SK-N-SH (cell line): ENCODE measurements at regions not wholly inside any gene's neighbourhood (a gene's known extent, or its start where the extent isn't known, plus 50 kb on each side); places are given as distances from the start of the nearest gene placed in this dataset.
"Not testable (repeated sequence)": the region's sequence is repeated elsewhere in the genome, so short reads cannot be mapped to it uniquely, and the experiment has no call there.

ENCODE experiments used
- CTCF ChIA-PET: fragments of 300-600, 350-600 bp; formaldehyde crosslinking; extraction: SDS; loops from one replicate; lab custom pipeline; 2021; lab: Yijun Ruan, JAX
- POLR2A ChIA-PET: fragments of 350-600 bp; sonication (Branson Sonifier 250); formaldehyde crosslinking; extraction: SDS; loops from one replicate; lab custom pipeline; 2020; ENCODE audit warnings: antibody characterized with exemption, inconsistent platforms; lab: Yijun Ruan, JAX
- DNase-seq: peaks from one replicate; pipeline ENCODE4 v3.0.0; 2012
- H2AFZ ChIP-seq: fragments of 200-600 bp; sonication (generic); 2 replicates; pipeline ENCODE4 v1.8.1; 2016; ENCODE audit warnings: antibody characterized with exemption, mild to moderate bottlenecking, low read depth
- H3F3A ChIP-seq: fragments of 200-600 bp; sonication (generic); replicated peaks from 2 replicates; pipeline ENCODE3; 2016; ENCODE audit warnings: antibody characterized with exemption, mild to moderate bottlenecking; ENCODE audit not compliant: insufficient read depth
- H3K27ac ChIP-seq, 2 experiments: fragments of 200-500 bp in 1 of 2; fragments of 200-600 bp in 1 of 2; sonication (Bioruptor generic) in 1 of 2; sonication (generic), shearing (Covaris generic) in 1 of 2; 2 replicates each; pipeline versions ENCODE4 v1.5.1 to v1.6.1; 2014 to 2016; ENCODE audit warnings: low read depth in 2 of 2, inconsistent platforms in 1 of 2, low read length in 1 of 2, mild to moderate bottlenecking in 1 of 2, mixed read lengths in 1 of 2
- H3K27me3 ChIP-seq: fragments of 200-600 bp; sonication (generic), shearing (Covaris generic); 2 replicates; pipeline ENCODE4 v1.6.1; 2016; ENCODE audit warnings: mixed run types; ENCODE audit not compliant: insufficient read depth
- H3K36me3 ChIP-seq, 2 experiments: fragments of 200-500 bp in 1 of 2; fragments of 200-600 bp in 1 of 2; sonication (Bioruptor generic) in 1 of 2; sonication (generic) in 1 of 2; replicated peaks in 1 of 2; 2 replicates each; pipeline versions ENCODE3 to v1.5.1; 2014 to 2016; ENCODE audit warnings: low read length in 1 of 2, mild to moderate bottlenecking in 1 of 2; ENCODE audit not compliant: insufficient read depth in 2 of 2, control insufficient read depth in 1 of 2
- H3K4me1 ChIP-seq, 2 experiments: fragments of 200-500 bp in 1 of 2; fragments of 200-600 bp in 1 of 2; sonication (Bioruptor generic) in 1 of 2; sonication (generic), shearing (Covaris generic) in 1 of 2; 2 replicates each; pipeline versions ENCODE4 v1.5.1 to v1.6.1; 2014 to 2016; ENCODE audit warnings: low read depth in 1 of 2, low read length in 1 of 2, mixed run types in 1 of 2; ENCODE audit not compliant: insufficient read depth in 2 of 2, control insufficient read depth in 1 of 2
- H3K4me2 ChIP-seq: fragments of 200-600 bp; sonication (generic), shearing (Covaris generic); 2 replicates; pipeline ENCODE4 v1.6.1; 2017; ENCODE audit warnings: mixed run types
- H3K4me3 ChIP-seq, 2 experiments: fragments of 200-500 bp in 1 of 2; fragments of 200-600 bp in 1 of 2; sonication (Bioruptor generic) in 1 of 2; sonication (generic), shearing (Covaris generic) in 1 of 2; 2 replicates each; pipeline versions ENCODE4 v1.5.1 to v1.8.1; 2014 to 2016; ENCODE audit warnings: low read depth in 2 of 2, inconsistent platforms in 1 of 2, low read length in 1 of 2, mild to moderate bottlenecking in 1 of 2, mixed read lengths in 1 of 2, moderate library complexity in 1 of 2
- H3K79me2 ChIP-seq: fragments of 200-600 bp; sonication (generic); 2 replicates; pipeline ENCODE4 v1.8.1; 2017; ENCODE audit warnings: mild to moderate bottlenecking; ENCODE audit not compliant: insufficient read depth
- H3K9ac ChIP-seq: fragments of 200-600 bp; sonication (generic); 2 replicates; pipeline ENCODE4 v1.6.1; 2017; ENCODE audit warnings: mixed run types
- H3K9me2 ChIP-seq: fragments of 200-600 bp; sonication (generic); 2 replicates; pipeline ENCODE4 v1.6.1; 2017; ENCODE audit warnings: mixed run types
- H3K9me3 ChIP-seq: fragments of 200-600 bp; sonication (generic); 2 replicates; pipeline ENCODE4 v1.6.1; 2017; ENCODE audit warnings: mixed run types, mild to moderate bottlenecking, moderate library complexity
- H4K20me1 ChIP-seq: fragments of 200-600 bp; sonication (generic); 2 replicates; pipeline ENCODE4 v1.6.1; 2017; ENCODE audit warnings: mild to moderate bottlenecking, mixed run types; ENCODE audit not compliant: insufficient read depth
- CTCF ChIP-seq: fragments of 200-600 bp; sonication (generic); IDR thresholded peaks from 2 replicates; pipeline ENCODE4 v1.6.1; 2017; ENCODE audit warnings: antibody characterized with exemption, mild to moderate bottlenecking, moderate library complexity
- SMC3 ChIP-seq: IDR thresholded peaks from 2 replicates; pipeline ENCODE4 v1.6.1; 2012; ENCODE audit warnings: low read depth, low read length, improper control_type of control experiment
- WGBS: methylation state at CpG from one replicate; pipeline ENCODE4 v1.1.6; 2017; ENCODE audit warnings: low lambda C conversion rate; 5-methylcytosine and 5-hydroxymethylcytosine counted together

- H3K27ac ChIP-seq, H3K9me2 ChIP-seq, H3K79me2 ChIP-seq, H3K9me3 ChIP-seq, DNase-seq, H3K36me3 ChIP-seq, H3K4me3 ChIP-seq, CTCF ChIA-PET, H3K9ac ChIP-seq, H3K27me3 ChIP-seq, H3K4me2 ChIP-seq, H3K4me1 ChIP-seq, H3F3A ChIP-seq, H2AFZ ChIP-seq, POLR2A ChIA-PET, H4K20me1 ChIP-seq: not testable (repeated sequence)
- WGBS = 0% methylated on average over 1 of the region's 16 CpGs
Observed at GRCh38 chr13:18665716-18666115, 515.9 kb downstream of the TUBA3C start.

GRCh38 chr13:18665124-18665523 is 516.5 kb downstream of the TUBA3C start:
- H3K9ac ChIP-seq, H2AFZ ChIP-seq, H4K20me1 ChIP-seq, CTCF ChIA-PET, H3K79me2 ChIP-seq, H3K9me2 ChIP-seq, H3K4me1 ChIP-seq, DNase-seq, H3K27me3 ChIP-seq, H3K36me3 ChIP-seq, H3K4me3 ChIP-seq, H3K27ac ChIP-seq, H3K9me3 ChIP-seq, H3K4me2 ChIP-seq, POLR2A ChIA-PET, H3F3A ChIP-seq: not testable (repeated sequence)
- WGBS = 44% methylated on average over 10 of the region's 46 CpGs

GRCh38 chr13:18663222-18663621 is 518.4 kb downstream of the TUBA3C start:
- H2AFZ ChIP-seq, CTCF ChIA-PET, H3K4me1 ChIP-seq, H3K36me3 ChIP-seq, H3K9ac ChIP-seq, H3K4me3 ChIP-seq, H3K4me2 ChIP-seq, H3K9me3 ChIP-seq, H3K9me2 ChIP-seq, H3K27me3 ChIP-seq, H3K79me2 ChIP-seq, DNase-seq, H4K20me1 ChIP-seq, H3K27ac ChIP-seq, POLR2A ChIA-PET, H3F3A ChIP-seq: not testable (repeated sequence)
- WGBS = no CpG with 5 or more reads among the region's 1 CpG
- TF ChIP-seq CTCF = peak; percentile 39

GRCh38 chr13:18643644-18644172 is 537.9 kb downstream of the TUBA3C start:
- H3K27ac ChIP-seq = not testable (repeated sequence)

GRCh38 chr13:18628928-18629327 is 552.7 kb downstream of the TUBA3C start:
- H3K9me3 ChIP-seq, DNase-seq, POLR2A ChIA-PET, H3K79me2 ChIP-seq, H3K9ac ChIP-seq, H3K27me3 ChIP-seq, H3F3A ChIP-seq, H4K20me1 ChIP-seq, H3K36me3 ChIP-seq, H3K4me1 ChIP-seq, CTCF ChIA-PET, H3K9me2 ChIP-seq, H3K27ac ChIP-seq: not testable (repeated sequence)
- peak overlapping the region; percentile 51; the same call in 1 of the 2 replicates for H2AFZ ChIP-seq
- peak overlapping the region; percentile 41 for H3K4me2 ChIP-seq
- 1% methylated on average over 6 of the region's 31 CpGs for WGBS
- H3K4me3 ChIP-seq = peak overlapping the region; percentile 35 to 48

More at GRCh38 chr13:18643644-18644172, 537.9 kb downstream of the TUBA3C start:
- H3K9me2 ChIP-seq, CTCF ChIA-PET, H3K4me3 ChIP-seq, H3K36me3 ChIP-seq, H3K79me2 ChIP-seq, H3K4me2 ChIP-seq, H2AFZ ChIP-seq, H4K20me1 ChIP-seq, H3K9ac ChIP-seq, POLR2A ChIA-PET, H3K27me3 ChIP-seq, H3K4me1 ChIP-seq, DNase-seq, H3F3A ChIP-seq, H3K9me3 ChIP-seq: not testable (repeated sequence)
- WGBS = 0% methylated on average over 5 of the region's 8 CpGs
- TF ChIP-seq CTCF = 0 out of 2 replicates have a peak, but pooled peaks have one; percentile 31
- TF ChIP-seq SMC3 = 0 out of 2 replicates have a peak, but pooled peaks have one; percentile 8
